RWPE2 (cell line): ENCODE measurements at regions not wholly inside any gene's neighbourhood (a gene's known extent, or its start where the extent isn't known, plus 50 kb on each side); places are given as distances from the start of the nearest gene placed in this dataset.
A peak's percentile ranks its signal among the peaks of the same experiment; 100 is the strongest.

Source experiments
- ATAC-seq: fragments of 200-7000 bp; cut with Tn5 transposase; 3 replicates; pipeline ENCODE4 v1.9.1; 2021; ENCODE audit warnings: low read depth
- DNase-seq: peaks from one replicate; pipeline ENCODE4 v3.0.0-alpha.2; 2020; ENCODE audit warnings: low spot score
- H3K27ac ChIP-seq: fragments of 450-650 bp; 2 replicates; pipeline ENCODE4 v1.5.1; 2017; ENCODE audit warnings: mild to moderate bottlenecking; ENCODE audit not compliant: poor library complexity, severe bottlenecking
- H3K27me3 ChIP-seq: fragments of 250-450 bp; sonication (Bioruptor Pico); 2 replicates; pipeline ENCODE4 v1.5.1; 2021; ENCODE audit warnings: mild to moderate bottlenecking, moderate library complexity; ENCODE audit not compliant: insufficient read depth, poor library complexity, severe bottlenecking
- H3K36me3 ChIP-seq: fragments of 250-450 bp; sonication (Bioruptor Pico); 2 replicates; pipeline ENCODE4 v1.5.1; 2020; ENCODE audit warnings: low read depth, mild to moderate bottlenecking, moderate library complexity
- H3K4me1 ChIP-seq: fragments of 250-450 bp; sonication (Bioruptor Pico); 2 replicates; pipeline ENCODE4 v1.5.1; 2021; ENCODE audit warnings: mild to moderate bottlenecking, moderate library complexity; ENCODE audit not compliant: insufficient read depth, poor library complexity, severe bottlenecking
- H3K4me3 ChIP-seq: fragments of 250-450 bp; sonication (Bioruptor Pico); 2 replicates; pipeline ENCODE4 v1.5.1; 2021; ENCODE audit warnings: mild to moderate bottlenecking, moderate library complexity; ENCODE audit not compliant: severe bottlenecking
- H3K9me3 ChIP-seq: fragments of 250-450 bp; sonication (Bioruptor Pico); 2 replicates; pipeline ENCODE4 v1.5.1; 2021; ENCODE audit warnings: mild to moderate bottlenecking, moderate library complexity; ENCODE audit not compliant: severe bottlenecking
- TF ChIP-seq, protein P1 (sequence below): fragments of 450-650 bp; IDR thresholded peaks from one replicate; pipeline ENCODE4 v1.5.1; 2017; ENCODE audit warnings: mild to moderate bottlenecking, moderate library complexity; ENCODE audit not compliant: poor library complexity, severe bottlenecking

DNA sequence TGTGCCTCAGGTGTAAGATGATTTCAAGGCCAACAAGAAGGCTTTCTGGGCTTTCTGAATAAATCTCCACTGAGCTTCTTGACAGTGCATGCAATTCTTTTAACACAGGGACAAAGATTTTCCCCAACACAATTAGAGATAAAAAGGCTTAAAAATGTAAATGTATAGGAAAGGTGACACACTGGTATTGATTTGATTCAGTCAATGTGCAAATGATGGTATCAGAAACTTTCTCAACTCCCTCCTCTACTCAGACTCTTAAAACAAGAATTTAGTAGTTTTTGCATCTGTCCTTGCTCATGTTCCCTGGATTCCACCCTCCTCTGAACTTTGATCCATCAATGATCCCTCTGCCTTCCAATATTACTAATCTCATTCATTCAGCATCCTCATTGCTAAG, 111.6 kb upstream of the FNDC3A start:
- no peak for ATAC-seq
- no peak for DNase-seq
- TF ChIP-seq, protein P1, sequence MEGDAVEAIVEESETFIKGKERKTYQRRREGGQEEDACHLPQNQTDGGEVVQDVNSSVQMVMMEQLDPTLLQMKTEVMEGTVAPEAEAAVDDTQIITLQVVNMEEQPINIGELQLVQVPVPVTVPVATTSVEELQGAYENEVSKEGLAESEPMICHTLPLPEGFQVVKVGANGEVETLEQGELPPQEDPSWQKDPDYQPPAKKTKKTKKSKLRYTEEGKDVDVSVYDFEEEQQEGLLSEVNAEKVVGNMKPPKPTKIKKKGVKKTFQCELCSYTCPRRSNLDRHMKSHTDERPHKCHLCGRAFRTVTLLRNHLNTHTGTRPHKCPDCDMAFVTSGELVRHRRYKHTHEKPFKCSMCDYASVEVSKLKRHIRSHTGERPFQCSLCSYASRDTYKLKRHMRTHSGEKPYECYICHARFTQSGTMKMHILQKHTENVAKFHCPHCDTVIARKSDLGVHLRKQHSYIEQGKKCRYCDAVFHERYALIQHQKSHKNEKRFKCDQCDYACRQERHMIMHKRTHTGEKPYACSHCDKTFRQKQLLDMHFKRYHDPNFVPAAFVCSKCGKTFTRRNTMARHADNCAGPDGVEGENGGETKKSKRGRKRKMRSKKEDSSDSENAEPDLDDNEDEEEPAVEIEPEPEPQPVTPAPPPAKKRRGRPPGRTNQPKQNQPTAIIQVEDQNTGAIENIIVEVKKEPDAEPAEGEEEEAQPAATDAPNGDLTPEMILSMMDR: no peak
- no peak overlapping the region for H3K4me3 ChIP-seq
- no peaks in the 10 kb centered on the region for H3K27me3 ChIP-seq
- no peaks in the 10 kb centered on the region for H3K4me1 ChIP-seq
- no peaks in the 10 kb centered on the region for H3K9me3 ChIP-seq
- no peaks in the 10 kb centered on the region for H3K36me3 ChIP-seq
- no peak overlapping the region for H3K27ac ChIP-seq

DNA sequence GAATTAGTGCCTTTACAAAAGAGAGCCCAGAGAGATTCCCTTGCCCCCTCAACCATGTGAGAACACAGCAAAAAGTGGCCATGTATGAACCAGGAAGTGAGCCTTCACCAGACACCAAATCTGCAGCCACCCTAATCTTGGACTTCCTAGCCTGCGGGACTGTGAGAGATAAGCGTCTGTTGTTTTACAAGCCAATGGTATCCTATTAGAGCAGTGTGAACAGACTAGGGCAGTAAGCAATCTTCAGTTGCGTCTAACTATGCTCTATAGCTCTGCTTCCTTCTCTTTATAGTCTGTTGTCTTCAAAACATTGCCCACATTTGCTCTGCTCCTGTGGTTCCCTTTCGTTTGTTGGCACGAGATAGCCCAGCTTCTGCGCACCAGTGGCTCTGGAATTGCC, 109.5 kb upstream of the FNDC3A start:
- Histone ChIP-seq H3K27me3 (no peaks in the 10 kb centered on the region), H3K4me3 (no peak overlapping the region), H3K9me3 (no peaks in the 10 kb centered on the region), H3K36me3 (no peaks in the 10 kb centered on the region), H3K4me1 (no peaks in the 10 kb centered on the region), H3K27ac (no peak overlapping the region)
- no peak for ATAC-seq
- TF ChIP-seq, protein P1: no peak
- DNase-seq: no peak

DNA sequence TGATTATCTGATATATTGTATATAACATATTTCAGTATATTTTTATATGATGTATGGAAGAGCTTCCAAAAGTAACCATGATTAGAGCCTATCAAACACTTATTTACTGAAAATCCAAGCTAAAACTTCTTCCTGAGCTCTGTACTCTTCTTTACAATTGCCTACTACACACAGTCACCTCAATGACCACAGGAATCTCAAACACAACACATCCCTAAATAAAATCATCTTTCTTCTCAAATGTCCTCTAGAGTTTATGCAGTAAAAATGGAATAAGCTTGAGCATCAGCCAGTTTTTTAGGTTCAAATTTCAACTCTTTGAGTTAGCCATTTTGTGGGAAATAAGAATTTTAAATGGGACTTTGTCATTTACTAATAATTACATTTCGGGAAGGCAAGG, 102.6 kb upstream of the FNDC3A start:
- Histone ChIP-seq H3K4me3 (no peak overlapping the region), H3K36me3 (no peaks in the 10 kb centered on the region), H3K27ac (no peak overlapping the region), H3K27me3 (no peaks in the 10 kb centered on the region), H3K4me1 (no peaks in the 10 kb centered on the region), H3K9me3 (no peaks in the 10 kb centered on the region)
- ATAC-seq (no peak), DNase-seq (no peak)
- TF ChIP-seq, protein P1: no peak

DNA sequence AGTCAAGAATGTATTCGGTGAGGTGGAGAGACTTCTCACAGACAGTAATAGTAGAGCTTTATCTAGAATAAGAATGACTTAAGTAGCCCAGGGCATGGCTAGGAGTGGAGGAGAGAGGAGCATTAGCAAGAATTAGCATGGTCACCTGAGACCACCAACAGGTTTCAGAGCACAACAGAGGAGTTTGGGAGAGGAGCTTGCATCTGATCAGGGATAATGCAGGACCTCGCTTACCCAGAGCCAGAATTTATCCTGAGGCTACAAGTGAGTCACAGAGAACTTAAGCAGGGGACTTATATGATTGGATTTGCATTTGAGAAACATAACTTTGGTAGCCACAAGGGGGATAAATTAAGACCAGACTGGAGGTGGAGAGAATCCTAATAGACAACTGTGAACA, 102.1 kb upstream of the FNDC3A start:
- Histone ChIP-seq H3K9me3 (no peaks in the 10 kb centered on the region), H3K27ac (no peak overlapping the region), H3K27me3 (no peaks in the 10 kb centered on the region), H3K36me3 (no peaks in the 10 kb centered on the region), H3K4me3 (no peak overlapping the region), H3K4me1 (no peaks in the 10 kb centered on the region)
- TF ChIP-seq, protein P1: no peak
- DNase-seq (no peak), ATAC-seq (peak; percentile 50; the same call in 2 of the 3 replicates)

DNA sequence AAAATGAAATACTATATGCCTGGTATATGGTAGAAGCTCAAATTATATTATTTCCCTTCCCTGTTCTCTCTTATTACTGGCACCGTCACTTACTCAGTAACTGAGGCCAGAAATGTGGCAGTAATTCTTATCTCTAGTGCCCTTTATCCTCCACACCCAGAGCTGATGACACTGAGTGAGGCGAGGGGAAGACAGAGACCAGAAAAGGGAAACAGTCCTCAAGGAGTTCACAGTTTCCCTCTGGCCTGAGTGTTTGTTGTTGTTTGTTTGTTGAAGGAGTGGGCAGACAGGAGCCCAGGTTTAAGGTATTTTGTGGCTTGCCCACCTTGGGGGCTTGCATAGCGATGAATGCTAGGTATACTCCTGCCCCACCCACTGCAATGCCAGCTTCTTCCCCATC, 101.5 kb upstream of the FNDC3A start:
- DNase-seq (no peak), ATAC-seq (no peak)
- TF ChIP-seq, protein P1: no peak
- no peaks in the 10 kb centered on the region for H3K4me1 ChIP-seq
- H3K9me3 ChIP-seq: no peaks in the 10 kb centered on the region
- no peaks in the 10 kb centered on the region for H3K27me3 ChIP-seq
- no peak overlapping the region for H3K4me3 ChIP-seq
- H3K36me3 ChIP-seq: no peaks in the 10 kb centered on the region
- H3K27ac ChIP-seq: no peak overlapping the region
